Endothelial cell of umbilical vein (primary cell): ENCODE measurements at regions not wholly inside any gene's neighbourhood (a gene's known extent, or its start where the extent isn't known, plus 50 kb on each side); places are given as distances from the start of the nearest gene placed in this dataset.

Source experiments
- BruUV-seq: library from RNA; stranded (reverse); fragments of 400-500 nt; replicated peaks from 2 replicates; lab custom pipeline; 2021; lab: Mats Ljungman, UMichigan
- CTCF ChIA-PET: fragments of 300-600, 350-600 bp; sonication (Branson Sonifier 250); formaldehyde crosslinking; loops from one replicate; lab custom pipeline; 2021; ENCODE audit warnings: antibody characterized with exemption, inconsistent platforms; lab: Charles Lee
- POLR2A ChIA-PET: fragments of 300-600, 350-600 bp; sonication (Branson Sonifier 250); formaldehyde crosslinking; loops from one replicate; lab custom pipeline; 2021; ENCODE audit warnings: antibody characterized with exemption, inconsistent platforms; lab: Charles Lee
- DNase-seq: peaks from one replicate; pipeline ENCODE4 v3.0.0-alpha.2; 2011; ENCODE audit warnings: low read depth, low spot score
- FAIRE-seq: peaks from 2 replicates; lab custom pipeline; 2011; peaks lifted over from hg19 to GRCh38; lab: Jason Lieb, UNC
- H2AFZ ChIP-seq: 2 replicates; pipeline ENCODE4 v1.6.0; 2012; ENCODE audit warnings: low read depth, low read length, control low read depth, inconsistent platforms
- H3K27ac ChIP-seq: 2 replicates; pipeline ENCODE4 v1.5.1; 2011; ENCODE audit warnings: low read depth, mild to moderate bottlenecking, control low read depth, low read length, moderate library complexity; ENCODE audit not compliant: insufficient read depth
- H3K27me3 ChIP-seq, 2 experiments: 2 replicates each; pipeline versions ENCODE4 v1.6.0 to v1.6.1; 2011; ENCODE audit warnings: low read length in 2 of 2, mixed read lengths in 1 of 2; ENCODE audit not compliant: control insufficient read depth in 2 of 2, insufficient read depth in 2 of 2
- H3K36me3 ChIP-seq, 2 experiments: 2 replicates in 1 of 2; 3 replicates in 1 of 2; pipeline ENCODE4 v1.5.1; 2011; ENCODE audit warnings: low read length in 2 of 2, mild to moderate bottlenecking in 1 of 2, moderate library complexity in 1 of 2; ENCODE audit not compliant: control insufficient read depth in 2 of 2, insufficient read depth in 2 of 2; ENCODE audit errors: extremely low read depth in 1 of 2
- H3K4me1 ChIP-seq: 3 replicates; pipeline ENCODE4 v1.5.1; 2011; ENCODE audit warnings: mild to moderate bottlenecking, low read length; ENCODE audit not compliant: control insufficient read depth, insufficient read depth; ENCODE audit errors: extremely low read depth
- H3K4me2 ChIP-seq: 2 replicates; pipeline ENCODE4 v1.6.1; 2011; ENCODE audit warnings: low read length, control low read depth, mixed read lengths; ENCODE audit not compliant: insufficient read depth
- H3K4me3 ChIP-seq, 3 experiments: fragments of 200-600 bp in 1 of 3; sonication (generic), shearing (Covaris generic) in 1 of 3; replicated peaks in 1 of 3; 2 replicates each; pipeline ENCODE4 v1.5.1; 2011 to 2016; ENCODE audit warnings: control low read depth in 3 of 3, low read length in 3 of 3, mild to moderate bottlenecking in 2 of 3, inconsistent platforms in 1 of 3, low read depth in 1 of 3, moderate library complexity in 1 of 3; ENCODE audit not compliant: insufficient read depth in 1 of 3
- H3K79me2 ChIP-seq: 2 replicates; pipeline ENCODE4 v1.6.0; 2012; ENCODE audit warnings: low read length, inconsistent platforms; ENCODE audit not compliant: control insufficient read depth, insufficient read depth
- H3K9ac ChIP-seq: replicated peaks from 2 replicates; pipeline ENCODE3; 2011; ENCODE audit warnings: low read length, control low read depth; ENCODE audit not compliant: insufficient read depth; ENCODE audit errors: extremely low read depth
- H3K9me1 ChIP-seq: replicated peaks from 3 replicates; pipeline ENCODE4 v1.6.0; 2011; ENCODE audit warnings: mild to moderate bottlenecking, low read length; ENCODE audit not compliant: control insufficient read depth, insufficient read depth; ENCODE audit errors: extremely low read depth
- H3K9me3 ChIP-seq: replicated peaks from 2 replicates; pipeline ENCODE4 v1.5.1; 2012; ENCODE audit warnings: low read length, inconsistent platforms; ENCODE audit not compliant: control insufficient read depth, insufficient read depth
- H4K20me1 ChIP-seq: replicated peaks from 2 replicates; pipeline ENCODE3; 2011; ENCODE audit warnings: mild to moderate bottlenecking, low read length; ENCODE audit not compliant: control insufficient read depth, insufficient read depth; ENCODE audit errors: extremely low read depth
- EZH2 ChIP-seq: IDR thresholded peaks from 2 replicates; pipeline ENCODE4 v1.6.1; 2012; ENCODE audit warnings: borderline replicate concordance, low read depth, mild to moderate bottlenecking, moderate library complexity, low read length, inconsistent platforms; ENCODE audit not compliant: severe bottlenecking
- GATA2 ChIP-seq: IDR thresholded peaks from 2 replicates; pipeline ENCODE4 v1.7.0; 2011; ENCODE audit warnings: low read depth, mild to moderate bottlenecking, moderate library complexity, mixed read lengths, low read length; ENCODE audit not compliant: insufficient read length, insufficient read depth
- JUN ChIP-seq: IDR thresholded peaks from 2 replicates; pipeline ENCODE4 v1.6.1; 2011; ENCODE audit warnings: borderline replicate concordance, low read depth; ENCODE audit not compliant: insufficient read length, insufficient read depth
- MYC ChIP-seq: IDR thresholded peaks from one replicate; pipeline ENCODE4 v1.6.1; 2011; ENCODE audit warnings: mild to moderate bottlenecking, low read depth, low read length
- POLR2A ChIP-seq: IDR thresholded peaks from 2 replicates; pipeline ENCODE4 v1.6.1; 2012; ENCODE audit warnings: low read depth, mild to moderate bottlenecking, control low read depth, low read length
- POLR2AphosphoS5 ChIP-seq: IDR thresholded peaks from 2 replicates; pipeline ENCODE4 v1.6.1; 2012; ENCODE audit warnings: low read depth, mild to moderate bottlenecking, control low read depth, low read length, moderate library complexity; ENCODE audit not compliant: insufficient read depth
- dilution Hi-C: fragments of 300-500 bp; cut with MboI; formaldehyde crosslinking; loops from one replicate; pipeline ENCODE4 v1.15.0; 2019; ENCODE audit warnings: low sequenced_read_pairs; ENCODE audit not compliant: extremely low pct_ligation_motif_present
- intact Hi-C: fragments of 100-400 bp; cut with micrococcal nuclease; formaldehyde crosslinking; loops from one replicate; pipeline ENCODE4 v1.10.0; 2022
- TF ChIP-seq, protein P1 (sequence below), 2 donors: IDR thresholded peaks; 1 replicate in 1 of 2; 2 replicates in 1 of 2; pipeline ENCODE4 v1.5.1; 2011; ENCODE audit warnings: low read length in 2 of 2, mild to moderate bottlenecking in 2 of 2, moderate library complexity in 2 of 2, control low read depth in 1 of 2, inconsistent platforms in 1 of 2, low read depth in 1 of 2; ENCODE audit not compliant: insufficient read depth in 1 of 2; ENCODE audit errors: extremely low read depth in 1 of 2

DNA sequence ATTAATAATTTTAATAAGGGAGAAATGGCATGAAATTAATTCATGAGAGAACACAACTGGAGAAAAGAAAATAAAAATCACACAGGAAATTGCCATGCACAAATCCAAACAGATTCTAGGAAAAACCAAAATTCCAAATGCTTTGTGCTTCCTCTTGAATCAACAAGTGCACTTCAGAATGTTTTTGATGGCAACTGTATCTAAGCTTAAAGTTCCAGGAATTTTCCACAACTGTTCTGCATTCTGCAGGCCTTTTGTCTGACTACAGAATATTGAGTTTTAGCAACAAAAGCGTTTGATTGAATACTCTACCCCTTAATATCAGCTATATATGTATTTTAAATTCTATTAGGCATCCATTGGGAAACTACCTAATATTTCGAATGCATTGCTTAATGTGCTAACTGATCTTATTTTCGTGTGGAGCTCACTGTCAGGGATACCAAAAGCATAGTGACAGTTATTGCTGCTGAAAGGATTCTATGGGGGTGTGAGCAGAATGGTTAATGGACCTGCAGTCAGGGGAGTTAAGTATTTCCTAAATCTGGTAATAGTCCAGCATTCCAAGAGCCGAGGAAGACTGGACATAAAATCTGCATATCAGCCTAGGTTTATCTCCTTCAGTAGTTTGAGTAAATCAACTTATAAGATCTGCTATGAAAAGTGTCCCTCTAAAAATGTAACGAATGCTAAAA is 482.7 kb upstream of the POU3F3 start:
- TF ChIP-seq POLR2AphosphoS5 (no peak), EZH2 (no peak), MYC (no peak), POLR2A (no peak), GATA2 (no peak)
- CTCF ChIA-PET = no interaction called here
- H2AFZ ChIP-seq = no peak overlapping the region
- H4K20me1 ChIP-seq = no peaks in the 10 kb centered on the region
- no peaks in the 10 kb centered on the region for H3K79me2 ChIP-seq
- no TSS peak for BruUV-seq
- H3K36me3 ChIP-seq = no peaks in the 10 kb centered on the region
- H3K9me1 ChIP-seq = no peaks in the 10 kb centered on the region
- H3K27me3 ChIP-seq = no peaks in the 10 kb centered on the region
- no peak overlapping the region for H3K4me2 ChIP-seq
- no peak for FAIRE-seq
- no peak overlapping the region for H3K27ac ChIP-seq
- H3K4me1 ChIP-seq = no peaks in the 10 kb centered on the region
- POLR2A ChIA-PET = no interaction called here
- H3K4me3 ChIP-seq = no peak overlapping the region
- no peak overlapping the region for H3K9ac ChIP-seq
- peaks cover 2% of the 10 kb centered on the region for H3K9me3 ChIP-seq
- DNase-seq = no peak
- dilution Hi-C loops = no loop called here
- intact Hi-C loops = no loop called here

DNA sequence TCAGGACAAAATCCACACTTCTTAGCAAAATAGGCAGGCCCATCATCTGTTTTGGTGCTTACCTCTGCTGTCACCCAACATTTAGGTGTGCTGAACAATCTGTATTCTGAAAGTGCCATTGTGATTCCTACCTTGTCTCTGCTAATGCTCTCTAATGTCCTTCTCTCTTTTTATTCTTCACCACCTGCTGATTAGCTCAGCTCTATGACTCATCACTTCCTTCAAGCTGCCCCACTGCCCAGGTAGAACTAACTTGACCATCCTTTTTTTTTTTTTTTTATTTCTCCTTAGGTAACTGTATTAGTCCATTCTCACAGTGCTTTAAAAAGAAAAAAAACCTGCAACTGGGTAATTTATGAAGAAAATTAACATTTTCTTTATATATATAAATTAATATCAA is 478.7 kb upstream of the POU3F3 start:
- no peaks in the 10 kb centered on the region for H4K20me1 ChIP-seq
- no peaks in the 10 kb centered on the region for H3K79me2 ChIP-seq
- ChIA-PET CTCF (no interaction called here), POLR2A (no interaction called here)
- no peak overlapping the region for H3K4me2 ChIP-seq
- intact Hi-C loops = no loop called here
- no peak overlapping the region for H3K4me3 ChIP-seq
- dilution Hi-C loops = no loop called here
- no TSS peak for BruUV-seq
- H3K9ac ChIP-seq = no peak overlapping the region
- no peaks in the 10 kb centered on the region for H3K9me1 ChIP-seq
- no peaks in the 10 kb centered on the region for H3K4me1 ChIP-seq
- no peak overlapping the region for H2AFZ ChIP-seq
- FAIRE-seq = no peak
- TF ChIP-seq, protein P1, sequence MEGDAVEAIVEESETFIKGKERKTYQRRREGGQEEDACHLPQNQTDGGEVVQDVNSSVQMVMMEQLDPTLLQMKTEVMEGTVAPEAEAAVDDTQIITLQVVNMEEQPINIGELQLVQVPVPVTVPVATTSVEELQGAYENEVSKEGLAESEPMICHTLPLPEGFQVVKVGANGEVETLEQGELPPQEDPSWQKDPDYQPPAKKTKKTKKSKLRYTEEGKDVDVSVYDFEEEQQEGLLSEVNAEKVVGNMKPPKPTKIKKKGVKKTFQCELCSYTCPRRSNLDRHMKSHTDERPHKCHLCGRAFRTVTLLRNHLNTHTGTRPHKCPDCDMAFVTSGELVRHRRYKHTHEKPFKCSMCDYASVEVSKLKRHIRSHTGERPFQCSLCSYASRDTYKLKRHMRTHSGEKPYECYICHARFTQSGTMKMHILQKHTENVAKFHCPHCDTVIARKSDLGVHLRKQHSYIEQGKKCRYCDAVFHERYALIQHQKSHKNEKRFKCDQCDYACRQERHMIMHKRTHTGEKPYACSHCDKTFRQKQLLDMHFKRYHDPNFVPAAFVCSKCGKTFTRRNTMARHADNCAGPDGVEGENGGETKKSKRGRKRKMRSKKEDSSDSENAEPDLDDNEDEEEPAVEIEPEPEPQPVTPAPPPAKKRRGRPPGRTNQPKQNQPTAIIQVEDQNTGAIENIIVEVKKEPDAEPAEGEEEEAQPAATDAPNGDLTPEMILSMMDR (IDR thresholded peaks at IDR 0.05; ENCODE audit: extremely low read depth in 1 of 2, insufficient read depth in 1 of 2, low read depth in 1 of 2, low read length in 2 of 2) = no peak
- TF ChIP-seq MYC = no peak
- TF ChIP-seq POLR2A = no peak
- no peak for TF ChIP-seq JUN
- H3K27me3 ChIP-seq = no peaks in the 10 kb centered on the region
- no peak for DNase-seq
- peaks cover 4% of the 10 kb centered on the region for H3K9me3 ChIP-seq
- no peak overlapping the region for H3K27ac ChIP-seq
- no peaks in the 10 kb centered on the region for H3K36me3 ChIP-seq
